Tibial nerve (tissue), 4 donors: ENCODE measurements at regions not wholly inside any gene's neighbourhood (a gene's known extent, or its start where the extent isn't known, plus 50 kb on each side); places are given as distances from the start of the nearest gene placed in this dataset.

Source experiments
- DNase-seq, 2 donors: peaks; one replicate each; pipeline ENCODE4 v3.0.0-alpha.2; 2019; ENCODE audit warnings: low spot score in 2 of 2
- H3K27ac ChIP-seq, 4 donors: fragments of 200-600 bp; sonication (generic) in 3 of 4; one replicate each; pipeline ENCODE4 v1.5.1; 2017 to 2019; ENCODE audit warnings: mild to moderate bottlenecking in 1 of 4
- H3K27me3 ChIP-seq, 2 donors: fragments of 200-600 bp; sonication (generic) in 1 of 2; one replicate each; pipeline versions ENCODE4 v1.5.1 to v1.6.0; 2017 to 2019
- H3K36me3 ChIP-seq, 3 donors: fragments of 200-600 bp; sonication (generic); one replicate each; pipeline ENCODE4 v1.5.1; 2018 to 2019
- H3K4me1 ChIP-seq, 4 donors: fragments of 200-600 bp; sonication (generic) in 3 of 4; one replicate each; pipeline ENCODE4 v1.5.1; 2017 to 2019
- H3K4me3 ChIP-seq, 4 donors: fragments of 200-600 bp; sonication (generic) in 3 of 4; one replicate each; pipeline ENCODE4 v1.5.1; 2017 to 2019; ENCODE audit warnings: mild to moderate bottlenecking in 1 of 4, moderate library complexity in 1 of 4
- H3K9me3 ChIP-seq, 4 donors: fragments of 200-600 bp; sonication (generic) in 3 of 4; one replicate each; pipeline ENCODE4 v1.5.1; 2017 to 2019
- CTCF ChIP-seq, 5 experiments: fragments of 200-600 bp in 3 of 5; fragments of 450-650 bp in 2 of 5; sonication (generic) in 3 of 5; IDR thresholded peaks; one replicate each; pipeline ENCODE4 v1.5.1; 2016 to 2019; ENCODE audit warnings: antibody characterized with exemption in 5 of 5, mild to moderate bottlenecking in 3 of 5, moderate library complexity in 2 of 5
- EP300 ChIP-seq, 2 donors: sonication (generic); formaldehyde crosslinking; IDR thresholded peaks; one replicate each; pipeline ENCODE4 v1.6.1; 2017; ENCODE audit warnings: antibody characterized with exemption in 2 of 2, mild to moderate bottlenecking in 1 of 2
- POLR2A ChIP-seq, 2 donors: fragments of 450-650 bp; IDR thresholded peaks; one replicate each; pipeline ENCODE4 v1.6.1; 2017; ENCODE audit warnings: antibody characterized with exemption in 2 of 2, mild to moderate bottlenecking in 2 of 2, moderate library complexity in 2 of 2
- WGBS, 2 donors: methylation state at CpG; one replicate each; pipeline ENCODE4 v1.1.5; 2018; 5-methylcytosine and 5-hydroxymethylcytosine counted together

GRCh38 chr15:98493966-98494511 is 154.3 kb upstream of the IGF1R start:
- Histone ChIP-seq H3K4me1 (no peaks in the 10 kb centered on the region), H3K4me3 (no peak overlapping the region), H3K27me3 (no peaks in the 10 kb centered on the region), H3K9me3 (peaks cover 0 to 11% (median 1%) of the 10 kb centered on the region in 4 donors), H3K36me3 (no peaks in the 10 kb centered on the region), H3K27ac (no peak overlapping the region)
- 87% methylated on average over 5 of the region's 5 CpGs for WGBS, 2 donors
- DNase-seq: no peak
- TF ChIP-seq CTCF (IDR thresholded peaks at IDR 0.05): no peak

GRCh38 chr15:98501192-98501591 is 147.1 kb upstream of the IGF1R start:
- no peak for TF ChIP-seq CTCF (IDR thresholded peaks at IDR 0.05)
- no peak for TF ChIP-seq POLR2A (IDR thresholded peaks at IDR 0.05)
- TF ChIP-seq EP300 (IDR thresholded peaks at IDR 0.05): no peak
- no peaks in the 10 kb centered on the region for H3K36me3 ChIP-seq
- peaks cover 0 to 11% of the 10 kb centered on the region in 2 donors for H3K27me3 ChIP-seq
- 100% methylated on average over 1 of the region's 1 CpG; no CpG with 5 or more reads in 1 of the 2 donors for WGBS, 2 donors
- H3K4me1 ChIP-seq: peaks cover 0 to 24% (median 0%) of the 10 kb centered on the region in 4 donors
- H3K27ac ChIP-seq: no peak overlapping the region
- no peak overlapping the region for H3K4me3 ChIP-seq
- DNase-seq: no peak
- H3K9me3 ChIP-seq: peaks cover 0 to 27% (median 4%) of the 10 kb centered on the region in 4 donors

GRCh38 chr15:98501632-98502031 is 146.7 kb upstream of the IGF1R start:
- H3K36me3 ChIP-seq: no peaks in the 10 kb centered on the region
- no peak overlapping the region for H3K4me3 ChIP-seq
- H3K9me3 ChIP-seq: peaks cover 0 to 27% (median 4%) of the 10 kb centered on the region in 4 donors
- peaks cover 0 to 28% (median 0%) of the 10 kb centered on the region in 4 donors for H3K4me1 ChIP-seq
- no peak for DNase-seq
- no peak overlapping the region for H3K27ac ChIP-seq
- TF ChIP-seq POLR2A (IDR thresholded peaks at IDR 0.05) (no peak), EP300 (IDR thresholded peaks at IDR 0.05) (no peak), CTCF (IDR thresholded peaks at IDR 0.05) (no peak)
- 85 to 92% methylated on average over 3 of the region's 3 CpGs for WGBS, 2 donors
- peaks cover 0 to 12% of the 10 kb centered on the region in 2 donors for H3K27me3 ChIP-seq

- TF ChIP-seq EP300 (IDR thresholded peaks at IDR 0.05) (peak in 1 of 2 donors; percentile 79), POLR2A (IDR thresholded peaks at IDR 0.05) (no peak)
- H3K36me3 ChIP-seq: no peaks in the 10 kb centered on the region
- DNase-seq: peak in 1 of 2 donors; percentile 53
- H3K4me3 ChIP-seq: no peak overlapping the region
- 33 to 37% methylated on average over 8 of the region's 8 CpGs for WGBS, 2 donors
- peaks cover 0 to 12% of the 10 kb centered on the region in 2 donors for H3K27me3 ChIP-seq
- peak overlapping the region in 2 of 4 donors; percentile 60 to 67 for H3K27ac ChIP-seq
- H3K9me3 ChIP-seq: peaks cover 0 to 19% (median 3%) of the 10 kb centered on the region in 4 donors
- H3K4me1 ChIP-seq: peaks cover 0 to 30% (median 0%) of the 10 kb centered on the region in 4 donors
Observed at GRCh38 chr15:98503970-98504369, 144.4 kb upstream of the IGF1R start.

- H3K4me3 ChIP-seq: no peak overlapping the region
- TF ChIP-seq EP300 (IDR thresholded peaks at IDR 0.05) (no peak), CTCF (IDR thresholded peaks at IDR 0.05) (no peak), POLR2A (IDR thresholded peaks at IDR 0.05) (no peak)
- peaks cover 0 to 30% (median 0%) of the 10 kb centered on the region in 4 donors for H3K4me1 ChIP-seq
- H3K36me3 ChIP-seq: no peaks in the 10 kb centered on the region
- H3K9me3 ChIP-seq: peaks cover 0 to 8% (median 0%) of the 10 kb centered on the region in 4 donors
- 84 to 89% methylated on average over 9 of the region's 9 CpGs for WGBS, 2 donors
- H3K27ac ChIP-seq: peak overlapping the region in 2 of 4 donors; percentile 48 to 66
- no peak for DNase-seq
- peaks cover 0 to 12% of the 10 kb centered on the region in 2 donors for H3K27me3 ChIP-seq
Observed at GRCh38 chr15:98504998-98505397, 143.3 kb upstream of the IGF1R start.
